C4-2B (cell line): ENCODE measurements at regions not wholly inside any gene's neighbourhood (a gene's known extent, or its start where the extent isn't known, plus 50 kb on each side); places are given as distances from the start of the nearest gene placed in this dataset.

Experiments
- CTCF ChIP-seq: fragments of 450-650 bp; conservative IDR thresholded peaks from 2 replicates; pipeline ENCODE4 v1.5.1; 2017; ENCODE audit warnings: mild to moderate bottlenecking
- ZFX ChIP-seq: fragments of 450-650 bp; IDR thresholded peaks from 2 replicates; pipeline ENCODE4 v1.6.1; 2017

- TF ChIP-seq CTCF (no peak), ZFX (no peak)
These were observed 101.6 kb upstream of the ITPRID2 start for GRCh38 chr2:181789827-181790448.
